WTC11 (cell line): ENCODE measurements at regions not wholly inside any gene's neighbourhood (a gene's known extent, or its start where the extent isn't known, plus 50 kb on each side); places are given as distances from the start of the nearest gene placed in this dataset.

Source experiments
- ATAC-seq: fragments of 200-7000 bp; cut with Tn5 transposase; 2 replicates; pipeline ENCODE4 v1.10.0; 2021; ENCODE audit warnings: mild to moderate bottlenecking, moderate library complexity
- CTCF ChIA-PET: fragments of 300-600 bp; sonication (Branson Sonifier 250); formaldehyde crosslinking; loops from one replicate; lab custom pipeline; 2021; ENCODE audit warnings: antibody characterized with exemption; lab: Charles Lee
- POLR2A ChIA-PET: fragments of 350-600 bp; sonication (Branson Sonifier 250); formaldehyde crosslinking; loops from one replicate; lab custom pipeline; 2021; ENCODE audit warnings: antibody characterized with exemption; lab: Charles Lee
- DNase-seq: peaks from one replicate; pipeline ENCODE4 v3.0.0; 2021; ENCODE audit warnings: low spot score
- H3K27ac Mint-ChIP-seq: 2 replicates; pipeline ENCODE4 v1.8.0; 2021; ENCODE audit warnings: mixed read lengths
- H3K27me3 Mint-ChIP-seq: 2 replicates; pipeline ENCODE4 v1.8.0; 2021; ENCODE audit warnings: low read depth, mild to moderate bottlenecking, moderate library complexity, mixed read lengths
- H3K36me3 Mint-ChIP-seq: 2 replicates; pipeline ENCODE4 v1.8.0; 2021; ENCODE audit warnings: mixed read lengths
- H3K4me1 Mint-ChIP-seq: 2 replicates; pipeline ENCODE4 v1.8.0; 2022; ENCODE audit warnings: mixed read lengths
- H3K4me3 Mint-ChIP-seq: 2 replicates; pipeline ENCODE4 v1.8.0; 2021; ENCODE audit warnings: mild to moderate bottlenecking, moderate library complexity, mixed read lengths
- H3K9me3 Mint-ChIP-seq: 2 replicates; pipeline ENCODE4 v1.8.0; 2021; ENCODE audit warnings: mixed read lengths
- ARID4B ChIP-seq: sonication (generic); formaldehyde crosslinking; IDR thresholded peaks from 2 replicates; pipeline ENCODE4 v1.8.0; 2023; ENCODE audit warnings: missing genetic modification reagents, mild to moderate bottlenecking, borderline replicate concordance
- ATF1 ChIP-seq: sonication (generic); formaldehyde crosslinking; IDR thresholded peaks from 2 replicates; pipeline ENCODE4 v1.8.1; 2023; ENCODE audit warnings: mild to moderate bottlenecking, moderate library complexity, missing genetic modification reagents
- ATF6 ChIP-seq: sonication (generic); formaldehyde crosslinking; IDR thresholded peaks from 2 replicates; pipeline ENCODE4 v1.8.1; 2023; ENCODE audit warnings: mild to moderate bottlenecking, missing genetic modification reagents
- FOXP4 ChIP-seq: sonication (generic); formaldehyde crosslinking; IDR thresholded peaks from 2 replicates; pipeline ENCODE4 v1.8.0; 2022; ENCODE audit warnings: mild to moderate bottlenecking, missing genetic modification reagents
- TP53 ChIP-seq: sonication (generic); formaldehyde crosslinking; IDR thresholded peaks from 2 replicates; pipeline ENCODE4 v1.8.1; 2023; ENCODE audit warnings: mild to moderate bottlenecking, missing genetic modification reagents
- ZBTB21 ChIP-seq: sonication (generic); formaldehyde crosslinking; IDR thresholded peaks from 2 replicates; pipeline ENCODE4 v1.8.1; 2023; ENCODE audit warnings: mild to moderate bottlenecking, missing genetic modification reagents, borderline replicate concordance
- ZNF263 ChIP-seq: sonication (generic); formaldehyde crosslinking; IDR thresholded peaks from 2 replicates; pipeline ENCODE4 v1.8.1; 2022; ENCODE audit warnings: low read depth, mild to moderate bottlenecking, moderate library complexity, missing genetic modification reagents
- ZNF396 ChIP-seq: fragments of 250-450 bp; sonication (Bioruptor Pico); IDR thresholded peaks from 2 replicates; pipeline ENCODE4 v1.8.0; 2021; ENCODE audit warnings: mild to moderate bottlenecking, moderate library complexity, borderline replicate concordance
- TF ChIP-seq, protein P1 (sequence below): sonication (generic); formaldehyde crosslinking; IDR thresholded peaks from 2 replicates; pipeline ENCODE4 v1.8.1; 2023; ENCODE audit warnings: mild to moderate bottlenecking, missing genetic modification reagents, moderate library complexity
- TF ChIP-seq, protein P2 (sequence below): fragments of 250-450 bp; sonication (Bioruptor Pico); IDR thresholded peaks from 2 replicates; pipeline ENCODE4 v1.8.0; 2021; ENCODE audit warnings: mild to moderate bottlenecking
- TF ChIP-seq, protein P3 (sequence below): fragments of 250-450 bp; sonication (Bioruptor Pico); IDR thresholded peaks from 2 replicates; pipeline ENCODE4 v1.9.0; 2021; ENCODE audit warnings: mild to moderate bottlenecking
- TF ChIP-seq, protein P4 (sequence below): sonication (generic); formaldehyde crosslinking; IDR thresholded peaks from 2 replicates; pipeline ENCODE4 v1.8.0; 2022; ENCODE audit warnings: mild to moderate bottlenecking, missing genetic modification reagents

DNA sequence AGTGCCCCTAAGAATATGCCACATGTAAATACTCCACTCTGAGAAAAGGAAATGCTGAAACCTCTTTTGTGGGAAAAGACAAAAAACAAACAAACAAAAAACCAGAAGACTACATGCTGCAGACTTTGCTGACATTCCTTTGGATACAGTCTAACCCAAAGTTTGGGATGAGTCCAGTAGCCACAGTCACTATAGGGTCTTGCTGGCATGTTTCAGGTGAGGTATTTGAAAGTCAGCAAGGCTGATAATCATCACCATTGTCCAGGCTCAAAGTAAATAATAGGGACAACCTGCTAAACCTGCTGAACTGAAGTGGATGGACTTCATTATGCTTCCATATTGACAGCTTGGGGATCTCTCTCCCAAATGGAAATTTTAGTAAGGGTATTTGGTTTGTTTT lies 1087.0 kb upstream of the LRRTM3 start (continued):
- TF ChIP-seq, protein P1, sequence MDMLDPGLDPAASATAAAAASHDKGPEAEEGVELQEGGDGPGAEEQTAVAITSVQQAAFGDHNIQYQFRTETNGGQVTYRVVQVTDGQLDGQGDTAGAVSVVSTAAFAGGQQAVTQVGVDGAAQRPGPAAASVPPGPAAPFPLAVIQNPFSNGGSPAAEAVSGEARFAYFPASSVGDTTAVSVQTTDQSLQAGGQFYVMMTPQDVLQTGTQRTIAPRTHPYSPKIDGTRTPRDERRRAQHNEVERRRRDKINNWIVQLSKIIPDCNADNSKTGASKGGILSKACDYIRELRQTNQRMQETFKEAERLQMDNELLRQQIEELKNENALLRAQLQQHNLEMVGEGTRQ, result no peak
- TF ChIP-seq ZNF396 (CRISPR knock-in tag) (no peak), ZNF263 (CRISPR knock-in tag) (no peak)
- TF ChIP-seq, protein P2, sequence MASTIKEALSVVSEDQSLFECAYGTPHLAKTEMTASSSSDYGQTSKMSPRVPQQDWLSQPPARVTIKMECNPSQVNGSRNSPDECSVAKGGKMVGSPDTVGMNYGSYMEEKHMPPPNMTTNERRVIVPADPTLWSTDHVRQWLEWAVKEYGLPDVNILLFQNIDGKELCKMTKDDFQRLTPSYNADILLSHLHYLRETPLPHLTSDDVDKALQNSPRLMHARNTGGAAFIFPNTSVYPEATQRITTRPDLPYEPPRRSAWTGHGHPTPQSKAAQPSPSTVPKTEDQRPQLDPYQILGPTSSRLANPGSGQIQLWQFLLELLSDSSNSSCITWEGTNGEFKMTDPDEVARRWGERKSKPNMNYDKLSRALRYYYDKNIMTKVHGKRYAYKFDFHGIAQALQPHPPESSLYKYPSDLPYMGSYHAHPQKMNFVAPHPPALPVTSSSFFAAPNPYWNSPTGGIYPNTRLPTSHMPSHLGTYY (CRISPR knock-in tag), result no peak

GRCh38 chr10:65843203-65843602 lies 1082.6 kb upstream of the LRRTM3 start:
- CTCF ChIA-PET, result no interaction called here
- Mint-ChIP-seq H3K4me1 (no peaks in the 10 kb centered on the region), H3K36me3 (no peaks in the 10 kb centered on the region), H3K27ac (no peak overlapping the region), H3K27me3 (no peaks in the 10 kb centered on the region), H3K9me3 (peaks cover 4% of the 10 kb centered on the region), H3K4me3 (no peak overlapping the region)
- DNase-seq (no peak), ATAC-seq (no peak)
- no peak for TF ChIP-seq ZBTB21 (CRISPR knock-in tag)
- TF ChIP-seq ATF1 (CRISPR knock-in tag), result no peak
- no peak for TF ChIP-seq ATF6 (CRISPR knock-in tag)
- TF ChIP-seq, protein P3, sequence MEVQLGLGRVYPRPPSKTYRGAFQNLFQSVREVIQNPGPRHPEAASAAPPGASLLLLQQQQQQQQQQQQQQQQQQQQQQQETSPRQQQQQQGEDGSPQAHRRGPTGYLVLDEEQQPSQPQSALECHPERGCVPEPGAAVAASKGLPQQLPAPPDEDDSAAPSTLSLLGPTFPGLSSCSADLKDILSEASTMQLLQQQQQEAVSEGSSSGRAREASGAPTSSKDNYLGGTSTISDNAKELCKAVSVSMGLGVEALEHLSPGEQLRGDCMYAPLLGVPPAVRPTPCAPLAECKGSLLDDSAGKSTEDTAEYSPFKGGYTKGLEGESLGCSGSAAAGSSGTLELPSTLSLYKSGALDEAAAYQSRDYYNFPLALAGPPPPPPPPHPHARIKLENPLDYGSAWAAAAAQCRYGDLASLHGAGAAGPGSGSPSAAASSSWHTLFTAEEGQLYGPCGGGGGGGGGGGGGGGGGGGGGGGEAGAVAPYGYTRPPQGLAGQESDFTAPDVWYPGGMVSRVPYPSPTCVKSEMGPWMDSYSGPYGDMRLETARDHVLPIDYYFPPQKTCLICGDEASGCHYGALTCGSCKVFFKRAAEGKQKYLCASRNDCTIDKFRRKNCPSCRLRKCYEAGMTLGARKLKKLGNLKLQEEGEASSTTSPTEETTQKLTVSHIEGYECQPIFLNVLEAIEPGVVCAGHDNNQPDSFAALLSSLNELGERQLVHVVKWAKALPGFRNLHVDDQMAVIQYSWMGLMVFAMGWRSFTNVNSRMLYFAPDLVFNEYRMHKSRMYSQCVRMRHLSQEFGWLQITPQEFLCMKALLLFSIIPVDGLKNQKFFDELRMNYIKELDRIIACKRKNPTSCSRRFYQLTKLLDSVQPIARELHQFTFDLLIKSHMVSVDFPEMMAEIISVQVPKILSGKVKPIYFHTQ (CRISPR knock-in tag), result no peak
- TF ChIP-seq ARID4B, result no peak
- POLR2A ChIA-PET, result no interaction called here

- no peak overlapping the region for H3K4me3 Mint-ChIP-seq
- POLR2A ChIA-PET, result no interaction called here
These were observed 1079.9 kb upstream of the LRRTM3 start for GRCh38 chr10:65845916-65846315.

More at GRCh38 chr10:65845916-65846315, 1079.9 kb upstream of the LRRTM3 start:
- no peak for TF ChIP-seq FOXP4 (CRISPR knock-in tag)
- no peak for TF ChIP-seq TP53 (CRISPR knock-in tag)
- TF ChIP-seq, protein P4, sequence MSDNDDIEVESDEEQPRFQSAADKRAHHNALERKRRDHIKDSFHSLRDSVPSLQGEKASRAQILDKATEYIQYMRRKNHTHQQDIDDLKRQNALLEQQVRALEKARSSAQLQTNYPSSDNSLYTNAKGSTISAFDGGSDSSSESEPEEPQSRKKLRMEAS (CRISPR knock-in tag), result no peak
- Mint-ChIP-seq H3K27ac (no peak overlapping the region), H3K4me1 (no peaks in the 10 kb centered on the region), H3K27me3 (no peaks in the 10 kb centered on the region), H3K36me3 (no peaks in the 10 kb centered on the region), H3K9me3 (peaks cover 4% of the 10 kb centered on the region)
- ATAC-seq, result no peak
- CTCF ChIA-PET, result no interaction called here
- DNase-seq, result no peak
